HG02938 (cell line): ENCODE measurements at regions not wholly inside any gene's neighbourhood (a gene's known extent, or its start where the extent isn't known, plus 50 kb on each side); places are given as distances from the start of the nearest gene placed in this dataset.

Source experiments
- ATAC-seq: cut with Tn5 transposase; IDR thresholded peaks from one replicate; pipeline ENCODE4 v1.9.1; 2021; ENCODE audit warnings: mild to moderate bottlenecking, moderate library complexity; ENCODE audit not compliant: unreplicated experiment

DNA sequence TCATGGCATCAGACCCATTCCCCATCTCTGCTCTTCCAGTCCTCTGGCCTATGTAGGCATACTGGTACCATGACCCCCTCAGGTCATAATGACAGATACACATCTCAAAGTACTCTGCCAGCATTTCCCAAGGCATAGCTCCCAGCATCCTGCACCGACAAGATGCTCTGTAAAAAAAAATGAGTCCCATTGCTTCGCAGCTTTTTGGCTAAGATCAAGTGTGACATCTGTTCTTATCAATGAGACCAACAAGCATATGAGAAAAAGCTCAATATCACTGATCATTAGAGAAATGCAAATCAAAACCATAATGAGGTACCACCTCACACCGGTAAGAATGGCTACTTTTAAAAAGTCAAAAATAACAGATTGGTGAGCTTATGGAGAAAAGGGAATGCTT is 463.9 kb upstream of the PROK2 start:
- ATAC-seq: no peak

DNA sequence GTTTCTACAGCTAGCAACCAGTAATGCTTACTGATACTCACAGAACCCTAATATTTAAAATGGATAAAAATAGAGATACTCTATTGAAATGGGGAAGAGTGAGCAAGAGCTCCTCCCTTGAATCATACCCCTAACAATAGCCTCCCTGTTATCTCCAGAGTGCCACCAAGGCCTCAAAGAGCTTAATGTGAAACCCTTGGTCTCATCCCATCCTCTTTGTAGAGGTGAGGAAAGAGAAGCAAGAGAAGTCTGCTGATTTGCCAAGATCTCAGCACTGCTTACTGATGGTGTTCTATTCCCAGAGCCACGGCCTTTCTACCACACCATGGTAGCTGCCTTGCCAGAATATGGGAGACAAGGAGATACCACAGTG is 463.4 kb upstream of the PROK2 start:
- no peak for ATAC-seq

- ATAC-seq: no peak
These were observed 462.9 kb upstream of the PROK2 start for GRCh38 chr3:72247645-72248388.

- ATAC-seq: no peak
These were observed 462.2 kb upstream of the PROK2 start for GRCh38 chr3:72247126-72247525.

- no peak for ATAC-seq
These were observed 461.7 kb upstream of the PROK2 start for GRCh38 chr3:72246685-72247084.

- ATAC-seq: no peak
These were observed 460.3 kb upstream of the PROK2 start for GRCh38 chr3:72245183-72245811.

GRCh38 chr3:72244396-72244795 is 459.4 kb upstream of the PROK2 start:
- no peak for ATAC-seq

GRCh38 chr3:72242326-72242725 is 457.4 kb upstream of the PROK2 start:
- no peak for ATAC-seq

DNA sequence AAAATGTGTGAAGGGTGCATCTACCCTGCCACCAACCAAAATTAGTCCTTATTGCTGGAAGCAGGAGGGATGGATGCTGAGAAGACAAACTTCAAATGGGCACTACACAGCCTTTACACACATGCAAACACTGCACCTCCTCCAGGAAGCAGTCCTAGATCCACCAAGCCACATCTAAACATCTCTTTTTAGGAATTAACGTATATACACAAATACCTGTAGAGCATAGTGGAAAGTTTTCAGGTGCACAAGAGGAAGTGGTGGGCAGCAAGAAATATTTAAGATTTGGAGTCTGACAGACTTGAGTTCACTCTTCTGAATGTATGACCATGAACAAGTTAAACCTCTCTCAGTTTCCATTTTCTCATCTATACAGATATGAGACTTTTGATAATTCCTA is 456.6 kb upstream of the PROK2 start:
- no peak for ATAC-seq

GRCh38 chr3:72240531-72240930 is 455.6 kb upstream of the PROK2 start:
- no peak for ATAC-seq

DNA sequence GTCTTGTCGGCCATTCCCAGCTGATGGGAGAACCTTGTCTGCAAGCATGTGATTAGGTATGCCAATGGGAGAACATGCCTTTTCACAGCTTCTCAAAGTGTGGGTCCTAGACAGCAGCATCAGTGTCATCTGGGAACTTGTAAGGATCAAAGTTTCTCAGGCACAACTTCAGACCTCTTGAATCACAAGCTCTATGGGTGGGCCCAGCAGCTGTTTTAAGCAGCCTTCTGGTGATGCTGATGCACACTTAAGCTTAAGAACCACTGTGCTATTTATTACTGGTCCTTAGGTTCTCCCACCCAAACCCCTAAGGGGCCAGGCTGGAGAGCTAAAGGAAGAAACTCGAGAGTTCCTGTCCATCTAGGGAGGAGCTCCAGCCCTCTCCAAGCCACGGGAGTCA is 453.9 kb upstream of the PROK2 start:
- no peak for ATAC-seq

DNA sequence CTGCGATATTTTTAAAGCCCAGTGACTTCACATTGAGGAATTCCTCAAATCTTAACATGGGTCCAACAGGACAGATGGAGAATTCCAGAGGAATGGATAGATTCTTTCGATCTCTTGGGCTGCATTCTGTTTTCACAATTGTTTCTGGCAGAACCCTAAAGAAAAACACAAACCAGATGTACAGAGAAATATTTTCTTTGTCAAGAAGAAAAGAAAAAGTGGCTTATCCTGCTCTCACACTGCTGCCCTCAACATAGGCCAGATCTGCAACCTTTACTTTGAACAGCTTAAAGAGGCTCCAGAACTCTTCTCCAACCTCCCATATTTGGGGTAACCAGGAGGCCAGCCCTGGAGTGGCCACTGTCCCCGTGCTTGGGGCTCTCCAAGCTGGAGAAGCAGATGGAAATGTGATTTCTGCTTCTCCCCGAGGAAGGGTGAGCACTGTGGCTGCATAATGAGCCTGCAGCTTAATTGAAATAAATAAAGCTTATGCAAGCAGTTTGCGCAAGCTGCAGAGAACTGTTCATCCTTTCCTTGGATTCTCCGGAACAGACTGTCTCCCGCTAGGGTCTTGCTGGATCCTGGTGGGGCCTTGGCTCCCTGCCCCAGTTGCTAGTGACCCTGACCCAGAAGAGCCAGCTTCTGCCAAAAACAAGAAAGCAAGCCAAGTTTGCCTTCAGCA is 453.2 kb upstream of the PROK2 start:
- ATAC-seq: no peak

DNA sequence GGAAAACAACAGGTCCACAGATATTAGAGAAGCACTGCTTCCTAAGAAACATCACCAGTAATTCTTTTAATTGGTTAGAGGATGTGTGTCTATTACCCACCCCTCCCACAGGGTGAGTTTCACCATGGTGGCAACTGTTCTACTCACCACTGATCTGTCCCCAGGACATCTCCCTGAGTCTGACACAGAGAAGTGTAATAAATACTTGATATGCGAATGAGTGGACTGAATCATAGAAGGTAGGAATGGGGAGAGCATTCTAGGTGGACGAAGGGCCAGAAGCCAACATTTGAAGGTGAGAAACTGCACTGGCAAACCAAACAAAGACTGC is 452.7 kb upstream of the PROK2 start:
- no peak for ATAC-seq

- no peak for ATAC-seq
These were observed 449.4 kb upstream of the PROK2 start for GRCh38 chr3:72234391-72234790.

GRCh38 chr3:72233571-72233970 is 448.6 kb upstream of the PROK2 start:
- ATAC-seq: no peak

DNA sequence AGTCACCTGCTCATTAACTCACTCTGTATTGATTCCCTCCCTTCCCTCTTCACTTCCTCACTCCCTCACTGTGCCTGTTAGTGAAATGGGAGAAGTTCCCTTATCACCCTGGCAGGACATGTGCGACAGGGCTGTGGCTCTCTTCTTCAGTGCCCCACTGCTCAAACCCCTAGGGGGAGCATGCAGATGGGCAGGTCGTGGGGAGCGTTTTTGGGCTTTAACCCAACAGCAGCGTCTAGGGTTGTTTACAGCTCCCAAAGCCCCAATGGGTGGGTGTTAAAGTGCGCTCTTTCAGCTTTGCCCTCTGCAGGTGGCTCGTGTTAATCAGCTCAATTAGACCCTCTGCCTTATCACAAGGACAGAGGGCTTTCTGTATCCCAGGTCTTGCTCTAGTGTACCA is 447.8 kb upstream of the PROK2 start:
- no peak for ATAC-seq

DNA sequence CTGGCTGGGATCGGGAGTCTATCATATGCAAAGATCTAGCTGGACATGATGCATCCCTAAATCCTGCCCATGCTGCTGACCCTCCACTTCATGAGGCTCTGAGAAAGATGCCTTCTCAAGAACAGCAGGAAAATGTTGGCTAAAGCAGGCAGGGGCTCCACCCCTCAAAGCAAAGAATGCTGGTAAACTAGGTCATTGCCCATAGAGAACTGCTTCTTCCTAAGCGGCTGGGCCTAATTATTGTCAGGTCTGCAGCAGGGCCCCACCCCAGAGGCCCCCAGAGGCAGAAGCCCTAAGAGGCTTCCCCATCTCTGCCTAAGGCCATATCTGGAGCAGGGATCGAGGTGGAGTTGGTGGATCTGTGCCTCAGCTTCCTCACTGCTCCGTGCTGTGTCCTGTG is 447.4 kb upstream of the PROK2 start:
- no peak for ATAC-seq

- no peak for ATAC-seq
These were observed 446.7 kb upstream of the PROK2 start for GRCh38 chr3:72231439-72232196.

- ATAC-seq: no peak
These were observed 445.9 kb upstream of the PROK2 start for GRCh38 chr3:72230774-72231379.

DNA sequence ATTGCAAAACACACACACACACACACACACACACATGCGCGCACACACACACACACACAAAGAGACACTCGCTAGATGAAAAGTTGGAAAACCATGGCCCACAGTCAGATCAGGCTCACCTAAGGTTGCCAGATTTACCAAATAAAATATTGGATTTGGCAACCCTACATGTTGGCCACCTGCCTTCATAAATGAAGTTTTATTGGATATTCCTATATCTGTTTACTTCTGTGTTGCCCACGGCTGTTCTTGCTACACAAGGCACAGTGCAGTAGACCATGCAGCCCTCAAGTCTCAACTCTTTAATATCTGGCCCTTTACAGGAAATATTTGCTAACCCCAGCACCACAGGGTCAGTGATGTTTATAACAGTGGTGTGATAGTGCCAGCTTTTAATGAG is 445.0 kb upstream of the PROK2 start:
- ATAC-seq: no peak

GRCh38 chr3:72227486-72228070 is 442.6 kb upstream of the PROK2 start:
- ATAC-seq: no peak
